SKM-1 treated with dmso at 0.1 percent for 144 hours (cell line): ENCODE measurements at regions not wholly inside any gene's neighbourhood (a gene's known extent, or its start where the extent isn't known, plus 50 kb on each side); places are given as distances from the start of the nearest gene placed in this dataset.
"Not testable (repeated sequence)": the region's sequence is repeated elsewhere in the genome, so short reads cannot be mapped to it uniquely, and the experiment has no call there.

ENCODE experiments used
- DNase-seq: peaks from one replicate; lab custom pipeline; 2025; ENCODE audit not compliant: unreplicated experiment; lab: John Stamatoyannopoulos, UW

GRCh38 chr13:111411919-111412650 lies 91.6 kb downstream of the TEX29 start:
- no peak for DNase-seq

- DNase-seq: no peak
Observed at GRCh38 chr13:111413407-111414187, 93.2 kb downstream of the TEX29 start.

- no peak for DNase-seq
Observed at GRCh38 chr13:111414341-111414740, 93.9 kb downstream of the TEX29 start.

GRCh38 chr13:111415246-111415645 lies 94.8 kb downstream of the TEX29 start:
- no peak for DNase-seq

GRCh38 chr13:111415765-111416164 lies 95.3 kb downstream of the TEX29 start:
- no peak for DNase-seq

GRCh38 chr13:111418101-111418500 lies 97.7 kb downstream of the TEX29 start:
- DNase-seq: no peak

GRCh38 chr13:111420113-111420876 lies 99.9 kb downstream of the TEX29 start:
- no peak for DNase-seq

GRCh38 chr13:111421216-111421615 lies 100.8 kb downstream of the TEX29 start:
- no peak for DNase-seq

GRCh38 chr13:111422348-111422747 lies 101.9 kb downstream of the TEX29 start:
- no peak for DNase-seq

- DNase-seq: no peak
Observed at GRCh38 chr13:111423168-111423785, 102.8 kb downstream of the TEX29 start.

GRCh38 chr13:111424134-111424533 lies 103.7 kb downstream of the TEX29 start:
- DNase-seq: no peak

GRCh38 chr13:111425326-111425725 lies 104.9 kb downstream of the TEX29 start:
- DNase-seq: no peak

- no peak for DNase-seq
Observed at GRCh38 chr13:111429064-111429558, 108.7 kb downstream of the TEX29 start.

- no peak for DNase-seq
Observed at GRCh38 chr13:111431206-111431605, 110.8 kb downstream of the TEX29 start.

- DNase-seq: no peak
Observed at GRCh38 chr13:111434578-111435159, 114.2 kb downstream of the TEX29 start.

GRCh38 chr13:111436446-111436845 lies 116.0 kb downstream of the TEX29 start:
- DNase-seq: no peak

- no peak for DNase-seq
Observed at GRCh38 chr13:111437417-111437816, 117.0 kb downstream of the TEX29 start.

- DNase-seq: no peak
Observed at GRCh38 chr13:111437856-111438547, 117.6 kb downstream of the TEX29 start.

- not testable (repeated sequence) for DNase-seq
Observed at GRCh38 chr13:111440492-111440891, 120.0 kb downstream of the TEX29 start.

- no peak for DNase-seq
Observed at GRCh38 chr13:111443981-111444380, 123.5 kb downstream of the TEX29 start.
